SK-N-SH (cell line): ENCODE measurements at regions not wholly inside any gene's neighbourhood (a gene's known extent, or its start where the extent isn't known, plus 50 kb on each side); places are given as distances from the start of the nearest gene placed in this dataset.

Experiments
- CTCF ChIP-seq: fragments of 200-600 bp; sonication (generic); IDR thresholded peaks from 2 replicates; pipeline ENCODE4 v1.6.1; 2017; ENCODE audit warnings: antibody characterized with exemption, mild to moderate bottlenecking, moderate library complexity
- EP300 ChIP-seq, 2 experiments: IDR thresholded peaks; 2 replicates each; pipeline versions ENCODE4 v1.4.0 to v1.6.1; 2012; ENCODE audit warnings: borderline replicate concordance in 1 of 2, low read depth in 1 of 2, low read length in 1 of 2
- FOSL2 ChIP-seq: IDR thresholded peaks from 2 replicates; pipeline ENCODE4 v1.4.0; 2012; ENCODE audit warnings: low read depth, mild to moderate bottlenecking, moderate library complexity, borderline replicate concordance
- MAX ChIP-seq: IDR thresholded peaks from 2 replicates; pipeline ENCODE4 v1.4.0; 2012; ENCODE audit warnings: low read depth
- POLR2AphosphoS5 ChIP-seq: IDR thresholded peaks from 2 replicates; pipeline ENCODE4 v1.6.1; 2012; ENCODE audit warnings: low read depth, low read length
- SMC3 ChIP-seq: IDR thresholded peaks from 2 replicates; pipeline ENCODE4 v1.6.1; 2012; ENCODE audit warnings: low read depth, low read length, improper control_type of control experiment
- TAF1 ChIP-seq: IDR thresholded peaks from 2 replicates; pipeline ENCODE4 v1.6.1; 2012; ENCODE audit warnings: low read depth, mild to moderate bottlenecking, low read length, moderate library complexity, borderline replicate concordance
- USF2 ChIP-seq: fragments of 150-350 bp; IDR thresholded peaks from 2 replicates; pipeline ENCODE4 v1.6.1; 2017; ENCODE audit warnings: antibody characterized with exemption, low read length, low read depth, borderline replicate concordance
- YY1 ChIP-seq: IDR thresholded peaks from 2 replicates; pipeline ENCODE4 v1.4.0; 2012; ENCODE audit warnings: low read depth, mild to moderate bottlenecking

- TF ChIP-seq MAX, result no peak
- no peak for TF ChIP-seq TAF1
- TF ChIP-seq SMC3, result no peak
- TF ChIP-seq EP300 (IDR thresholded peaks at IDR 0.05; ENCODE audit: borderline replicate concordance in 1 of 2, low read depth in 1 of 2, low read length in 1 of 2), result no peak
- no peak for TF ChIP-seq CTCF
- TF ChIP-seq POLR2AphosphoS5, result no peak
- no peak for TF ChIP-seq YY1
- TF ChIP-seq FOSL2, result no peak
- TF ChIP-seq USF2, result no peak
Measured at GRCh38 chr9:82421498-82421897, 432.9 kb downstream of the SPATA31D1 start.
